H1 (cell line): ENCODE measurements at regions not wholly inside any gene's neighbourhood (a gene's known extent, or its start where the extent isn't known, plus 50 kb on each side); places are given as distances from the start of the nearest gene placed in this dataset.

Experiments
- CTCF ChIA-PET: fragments of 300-600 bp; sonication (Branson Sonifier 250); formaldehyde crosslinking; loops from one replicate; lab custom pipeline; 2021; ENCODE audit not compliant: partially characterized antibody; lab: Charles Lee
- POLR2A ChIA-PET: fragments of 300-600 bp; sonication (Branson Sonifier 250); formaldehyde crosslinking; loops from one replicate; lab custom pipeline; 2021; ENCODE audit warnings: inconsistent platforms; ENCODE audit not compliant: partially characterized antibody; lab: Charles Lee
- DNase-seq, 2 experiments: peaks; one replicate each; pipeline versions ENCODE4 v3.0.0 to v3.0.0-alpha.2; 2010 to 2022; ENCODE audit warnings: low spot score in 2 of 2, low read depth in 1 of 2, mixed read lengths in 1 of 2
- FAIRE-seq: peaks from 2 replicates; lab custom pipeline; 2011; peaks lifted over from hg19 to GRCh38; lab: Jason Lieb, UNC
- H2AFZ ChIP-seq: 2 replicates; pipeline ENCODE4 v1.8.1; 2012; ENCODE audit warnings: low read length, inconsistent platforms
- H2AK5ac ChIP-seq: 2 replicates; pipeline ENCODE4 v1.6.1; 2013; ENCODE audit warnings: low read depth, low read length
- H2BK120ac ChIP-seq: replicated peaks from 2 replicates; pipeline ENCODE3; 2013; ENCODE audit warnings: low read depth, low read length, inconsistent platforms
- H2BK12ac ChIP-seq: 2 replicates; pipeline ENCODE4 v1.6.1; 2013; ENCODE audit warnings: low read depth, low read length
- H2BK15ac ChIP-seq: 2 replicates; pipeline ENCODE4 v1.6.1; 2013; ENCODE audit warnings: low read length
- H2BK20ac ChIP-seq: 2 replicates; pipeline ENCODE4 v1.6.1; 2013; ENCODE audit warnings: low read length
- H2BK5ac ChIP-seq: 2 replicates; pipeline ENCODE4 v1.6.1; 2013; ENCODE audit warnings: low read depth, low read length
- H3K14ac ChIP-seq: 2 replicates; pipeline ENCODE4 v1.6.1; 2013; ENCODE audit warnings: inconsistent platforms; ENCODE audit not compliant: insufficient read length
- H3K18ac ChIP-seq: 2 replicates; pipeline ENCODE4 v1.6.1; 2013; ENCODE audit warnings: low read length; ENCODE audit errors: extremely low read depth
- H3K23ac ChIP-seq: 2 replicates; pipeline ENCODE4 v1.6.1; 2013; ENCODE audit warnings: inconsistent platforms; ENCODE audit not compliant: insufficient read length
- H3K23me2 ChIP-seq: 2 replicates; pipeline ENCODE4 v1.6.1; 2013; ENCODE audit warnings: low read depth, low read length
- H3K27ac ChIP-seq: 2 replicates; pipeline ENCODE4 v1.6.1; 2011; ENCODE audit warnings: low read depth, low read length, inconsistent platforms
- H3K27me3 ChIP-seq, 4 experiments: replicated peaks in 1 of 4; 1 replicate in 1 of 4; 2 replicates in 3 of 4; pipeline versions ENCODE4 v1.6.1 to v1.8.1; 2011 to 2013; ENCODE audit warnings: low read length in 3 of 4, mild to moderate bottlenecking in 3 of 4, inconsistent platforms in 2 of 4, mixed read lengths in 2 of 4, moderate library complexity in 1 of 4; ENCODE audit not compliant: control insufficient read depth in 3 of 4, insufficient read depth in 3 of 4; ENCODE audit errors: extremely low read depth in 1 of 4
- H3K36me3 ChIP-seq, 4 experiments: 2 replicates each; pipeline versions ENCODE4 v1.6.1 to v1.8.1; 2011 to 2013; ENCODE audit warnings: mild to moderate bottlenecking in 4 of 4, low read length in 3 of 4, moderate library complexity in 2 of 4, control low read depth in 1 of 4, inconsistent platforms in 1 of 4; ENCODE audit not compliant: insufficient read depth in 4 of 4, control insufficient read depth in 2 of 4
- H3K4ac ChIP-seq: replicated peaks from 2 replicates; pipeline ENCODE3; 2013; ENCODE audit warnings: low read length, low read depth, mixed read lengths, inconsistent platforms; ENCODE audit not compliant: insufficient read length
- H3K4me1 ChIP-seq, 4 experiments: replicated peaks in 1 of 4; 1 replicate in 1 of 4; 2 replicates in 3 of 4; pipeline versions ENCODE4 v1.6.1 to v1.8.1; 2011 to 2013; ENCODE audit warnings: low read length in 3 of 4, inconsistent platforms in 2 of 4, mixed read lengths in 1 of 4; ENCODE audit not compliant: insufficient read depth in 4 of 4, control insufficient read depth in 3 of 4
- H3K4me2 ChIP-seq, 2 experiments: 2 replicates each; pipeline versions ENCODE4 v1.6.1 to v1.8.1; 2011 to 2013; ENCODE audit warnings: low read depth in 2 of 2, low read length in 2 of 2, control low read depth in 1 of 2, inconsistent platforms in 1 of 2, mild to moderate bottlenecking in 1 of 2; ENCODE audit not compliant: insufficient read depth in 1 of 2
- H3K4me3 ChIP-seq, 4 experiments: fragments of 200-600, 300-600 bp in 1 of 4; sonication (generic), shearing (Covaris generic), sonication (Bioruptor Twin) in 1 of 4; 2 replicates each; pipeline versions ENCODE4 v1.5.1 to v1.8.1; 2011 to 2016; ENCODE audit warnings: low read length in 4 of 4, low read depth in 3 of 4, control low read depth in 2 of 4, inconsistent platforms in 2 of 4, mild to moderate bottlenecking in 2 of 4, mixed read lengths in 1 of 4, moderate library complexity in 1 of 4; ENCODE audit not compliant: insufficient read depth in 2 of 4; ENCODE audit errors: extremely low read depth in 1 of 4
- H3K56ac ChIP-seq: replicated peaks from 2 replicates; pipeline ENCODE3; 2013; ENCODE audit warnings: low read depth, mild to moderate bottlenecking, mixed read lengths, low read length, inconsistent platforms; ENCODE audit not compliant: insufficient read length
- H3K79me1 ChIP-seq: 2 replicates; pipeline ENCODE4 v1.6.1; 2013; ENCODE audit warnings: low read depth, low read length, control low read depth
- H3K79me2 ChIP-seq, 2 experiments: 2 replicates each; pipeline versions ENCODE4 v1.6.1 to v1.8.1; 2012 to 2013; ENCODE audit warnings: low read length in 2 of 2, mild to moderate bottlenecking in 2 of 2, inconsistent platforms in 1 of 2; ENCODE audit not compliant: insufficient read depth in 2 of 2, control insufficient read depth in 1 of 2
- H3K9ac ChIP-seq, 4 experiments: replicated peaks in 1 of 4; 1 replicate in 1 of 4; 2 replicates in 3 of 4; pipeline versions ENCODE4 v1.6.1 to v1.8.1; 2011 to 2013; ENCODE audit warnings: low read depth in 3 of 4, low read length in 3 of 4, control low read depth in 2 of 4, mild to moderate bottlenecking in 2 of 4, moderate library complexity in 2 of 4, inconsistent platforms in 1 of 4; ENCODE audit errors: extremely low read depth in 1 of 4
- H3K9me3 ChIP-seq, 2 experiments: 2 replicates each; pipeline versions ENCODE4 v1.6.1 to v1.8.1; 2012 to 2013; ENCODE audit warnings: mild to moderate bottlenecking in 2 of 2, moderate library complexity in 2 of 2, control low read depth in 1 of 2, inconsistent platforms in 1 of 2, low read depth in 1 of 2, low read length in 1 of 2, mixed read lengths in 1 of 2; ENCODE audit not compliant: insufficient read depth in 2 of 2
- H4K20me1 ChIP-seq, 2 experiments: replicated peaks in 1 of 2; 2 replicates each; pipeline versions ENCODE3 to v1.8.1; 2011 to 2013; ENCODE audit warnings: inconsistent platforms in 2 of 2, low read length in 2 of 2, mild to moderate bottlenecking in 1 of 2; ENCODE audit not compliant: insufficient read depth in 2 of 2, control insufficient read depth in 1 of 2
- H4K5ac ChIP-seq: 2 replicates; pipeline ENCODE4 v1.6.1; 2013; ENCODE audit warnings: low read length, low read depth, mixed read lengths, inconsistent platforms; ENCODE audit not compliant: insufficient read length
- H4K8ac ChIP-seq: 2 replicates; pipeline ENCODE4 v1.8.0; 2013; ENCODE audit warnings: mild to moderate bottlenecking, moderate library complexity, low read length, inconsistent platforms; ENCODE audit not compliant: insufficient read depth; ENCODE audit errors: extremely low read depth
- H4K91ac ChIP-seq: replicated peaks from 2 replicates; pipeline ENCODE3; 2013; ENCODE audit warnings: low read length, mixed read lengths, inconsistent platforms; ENCODE audit not compliant: insufficient read length
- ASH2L ChIP-seq: fragments of 200-600, 300-600 bp; sonication (generic); IDR thresholded peaks from one replicate; pipeline ENCODE4 v1.7.1; 2017; ENCODE audit warnings: low read length
- BRCA1 ChIP-seq: IDR thresholded peaks from 2 replicates; pipeline ENCODE4 v1.6.1; 2012; ENCODE audit warnings: low read depth, low read length, improper control_type of control experiment
- CBX5 ChIP-seq: fragments of 300-800, 300-1000 bp; sonication (generic); IDR thresholded peaks from 2 replicates; pipeline ENCODE4 v1.7.1; 2016; ENCODE audit warnings: antibody characterized with exemption, low read length, low read depth
- CEBPB ChIP-seq: IDR thresholded peaks from 2 replicates; pipeline ENCODE4 v1.6.1; 2012; ENCODE audit warnings: low read depth, low read length
- CREB1 ChIP-seq: IDR thresholded peaks from 2 replicates; pipeline ENCODE4 v1.6.1; 2012; ENCODE audit warnings: inconsistent platforms
- EGR1 ChIP-seq: IDR thresholded peaks from 2 replicates; pipeline ENCODE4 v1.6.1; 2011; ENCODE audit warnings: low read depth, low read length, borderline replicate concordance
- JUND ChIP-seq: IDR thresholded peaks from 2 replicates; pipeline ENCODE4 v1.6.1; 2011; ENCODE audit warnings: mild to moderate bottlenecking, improper control_type of control experiment, low read length
- KDM1A ChIP-seq: fragments of 200-600, 300-600 bp; sonication (generic); IDR thresholded peaks from 2 replicates; pipeline ENCODE4 v1.7.1; 2016; ENCODE audit warnings: mild to moderate bottlenecking, low read length, borderline replicate concordance
- KDM5A ChIP-seq: fragments of 200-600 bp; IDR thresholded peaks from 2 replicates; pipeline ENCODE4 v1.7.1; 2012; ENCODE audit warnings: mild to moderate bottlenecking, low read length, inconsistent platforms, mixed read lengths
- RFX5 ChIP-seq: IDR thresholded peaks from 2 replicates; pipeline ENCODE4 v1.6.1; 2011; ENCODE audit warnings: low read depth, low read length, improper control_type of control experiment, borderline replicate concordance
- RNF2 ChIP-seq: fragments of 200-900, 300-1000 bp; sonication (generic); IDR thresholded peaks from 2 replicates; pipeline ENCODE4 v1.7.1; 2016; ENCODE audit warnings: borderline replicate concordance, low read depth, mild to moderate bottlenecking, antibody characterized with exemption, low read length; ENCODE audit not compliant: poor library complexity, severe bottlenecking; ENCODE audit errors: missing control alignments
- RXRA ChIP-seq: IDR thresholded peaks from 2 replicates; pipeline ENCODE4 v1.6.1; 2011; ENCODE audit warnings: low read depth, mild to moderate bottlenecking, low read length, moderate library complexity; ENCODE audit not compliant: insufficient read depth
- SIN3A ChIP-seq, 2 experiments: IDR thresholded peaks in 1 of 2; conservative IDR thresholded peaks in 1 of 2; 2 replicates each; pipeline ENCODE4 v1.6.1; 2011 to 2012; ENCODE audit warnings: low read length in 2 of 2, improper control_type of control experiment in 1 of 2, low read depth in 1 of 2, mild to moderate bottlenecking in 1 of 2
- SIRT6 ChIP-seq: IDR thresholded peaks from one replicate; pipeline ENCODE4 v1.7.1; 2012; ENCODE audit warnings: low read length, inconsistent platforms
- SRF ChIP-seq: IDR thresholded peaks from 2 replicates; pipeline ENCODE4 v1.6.1; 2011; ENCODE audit warnings: mild to moderate bottlenecking, low read depth, low read length, moderate library complexity
- SUZ12 ChIP-seq: fragments of 200-600 bp; sonication (generic); IDR thresholded peaks from 2 replicates; pipeline ENCODE4 v1.6.1; 2012; ENCODE audit warnings: mild to moderate bottlenecking, inconsistent platforms, low read length, moderate library complexity, mixed read lengths
- YY1 ChIP-seq: IDR thresholded peaks from 2 replicates; pipeline ENCODE4 v1.6.1; 2011; ENCODE audit warnings: low read depth, mild to moderate bottlenecking, low read length

DNA sequence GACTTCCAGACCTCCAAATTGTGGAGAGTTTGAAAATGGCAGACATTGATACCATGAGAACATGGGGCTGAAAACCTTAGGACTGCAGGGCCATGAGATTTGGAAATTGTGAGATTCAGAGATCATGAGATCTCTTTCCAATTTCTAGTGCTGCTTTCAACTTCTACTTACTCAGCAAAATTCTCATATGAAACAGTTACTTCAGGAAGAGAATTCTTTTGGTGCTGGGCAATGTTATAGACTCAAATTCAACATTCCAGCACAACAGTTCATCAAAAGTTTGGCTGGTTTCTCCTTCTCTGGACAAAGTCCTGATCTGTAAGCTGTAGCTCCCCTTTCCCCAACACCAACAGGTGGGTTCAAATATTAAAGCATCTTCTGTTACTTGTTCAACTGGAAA lies 506.9 kb upstream of the NECTIN3 start:
- H4K20me1 ChIP-seq: no peaks in the 10 kb centered on the region
- no peak overlapping the region for H4K8ac ChIP-seq
- H2BK15ac ChIP-seq: no peak overlapping the region
- no peak overlapping the region for H3K18ac ChIP-seq
- no peak overlapping the region for H3K23ac ChIP-seq
- H2AK5ac ChIP-seq: no peak overlapping the region
- H3K4ac ChIP-seq: no peak overlapping the region
- FAIRE-seq: no peak
- POLR2A ChIA-PET: no interaction called here
- peaks cover 0 to 5% of the 10 kb centered on the region in 2 experiments; a peak in 2 of 4 replicates for H3K9me3 ChIP-seq
- H3K36me3 ChIP-seq: no peaks in the 10 kb centered on the region
- H3K14ac ChIP-seq: no peak overlapping the region
- no peaks in the 10 kb centered on the region for H3K23me2 ChIP-seq
- H2BK12ac ChIP-seq: no peak overlapping the region
- H3K27me3 ChIP-seq: no peaks in the 10 kb centered on the region
- no peak overlapping the region for H2BK5ac ChIP-seq
- CTCF ChIA-PET: no interaction called here
- peak overlapping the region; percentile 75 for H2BK120ac ChIP-seq
- H3K79me2 ChIP-seq: no peaks in the 10 kb centered on the region
- H4K91ac ChIP-seq: no peak overlapping the region
- no peak overlapping the region for H3K56ac ChIP-seq
- no peak overlapping the region for H3K4me2 ChIP-seq
- no peak overlapping the region for H2BK20ac ChIP-seq
- no peaks in the 10 kb centered on the region for H3K79me1 ChIP-seq
- DNase-seq: no peak
- no peaks in the 10 kb centered on the region for H3K4me1 ChIP-seq
- peak overlapping the region; percentile 27; the same call in 1 of the 2 replicates for H2AFZ ChIP-seq
- no peak overlapping the region for H3K27ac ChIP-seq
- H3K9ac ChIP-seq: no peak overlapping the region
- H3K4me3 ChIP-seq: no peak overlapping the region
- H4K5ac ChIP-seq: no peak overlapping the region
- TF ChIP-seq KDM5A: no peak
- TF ChIP-seq BRCA1: no peak
- no peak for TF ChIP-seq CBX5
- no peak for TF ChIP-seq SIN3A (conservative IDR thresholded peaks at IDR 0.05 in 1 of 2, IDR thresholded peaks at IDR 0.05 in 1 of 2; ENCODE audit: low read depth in 1 of 2, low read length in 2 of 2)
- no peak for TF ChIP-seq ASH2L
- TF ChIP-seq YY1: no peak
- no peak for TF ChIP-seq RNF2
- no peak for TF ChIP-seq RXRA
- no peak for TF ChIP-seq RFX5
- no peak for TF ChIP-seq CREB1
- no peak for TF ChIP-seq CEBPB
- no peak for TF ChIP-seq SIRT6
- TF ChIP-seq SUZ12: no peak
- TF ChIP-seq KDM1A: no peak
- no peak for TF ChIP-seq JUND
- TF ChIP-seq SRF: no peak
- no peak for TF ChIP-seq EGR1
